Kidney epithelial cell (primary cell): ENCODE measurements at regions not wholly inside any gene's neighbourhood (a gene's known extent, or its start where the extent isn't known, plus 50 kb on each side); places are given as distances from the start of the nearest gene placed in this dataset.

Source experiments
- DNase-seq: peaks from one replicate; pipeline ENCODE4 v3.0.0-alpha.2; 2010; ENCODE audit warnings: low read depth
- H3K27me3 ChIP-seq: 2 replicates; pipeline ENCODE4 v1.6.0; 2011; ENCODE audit warnings: low read length; ENCODE audit not compliant: control insufficient read depth, insufficient read depth
- H3K36me3 ChIP-seq: 2 replicates; pipeline ENCODE4 v1.5.1; 2011; ENCODE audit warnings: low read length; ENCODE audit not compliant: control insufficient read depth, insufficient read depth
- H3K4me3 ChIP-seq: 2 replicates; pipeline ENCODE4 v1.5.1; 2011; ENCODE audit warnings: low read depth, mild to moderate bottlenecking, control low read depth, low read length
- CTCF ChIP-seq: IDR thresholded peaks from 2 replicates; pipeline ENCODE4 v1.5.1; 2011; ENCODE audit warnings: mild to moderate bottlenecking, moderate library complexity, low read length, control low read depth, inconsistent platforms; ENCODE audit not compliant: insufficient read depth, poor library complexity, severe bottlenecking

GRCh38 chr5:17398866-17399835 is 98.9 kb upstream of the TAF11L2 start:
- no peak for TF ChIP-seq CTCF
- Histone ChIP-seq H3K27me3 (no peaks in the 10 kb centered on the region), H3K4me3 (no peak overlapping the region), H3K36me3 (no peaks in the 10 kb centered on the region)
- no peak for DNase-seq

GRCh38 chr5:17399931-17400330 is 98.1 kb upstream of the TAF11L2 start:
- no peaks in the 10 kb centered on the region for H3K27me3 ChIP-seq
- no peaks in the 10 kb centered on the region for H3K36me3 ChIP-seq
- H3K4me3 ChIP-seq, result no peak overlapping the region
- TF ChIP-seq CTCF, result no peak
- DNase-seq, result no peak

GRCh38 chr5:17400724-17401469 is 97.1 kb upstream of the TAF11L2 start:
- Histone ChIP-seq H3K4me3 (no peak overlapping the region), H3K36me3 (no peaks in the 10 kb centered on the region), H3K27me3 (no peaks in the 10 kb centered on the region)
- DNase-seq, result no peak
- no peak for TF ChIP-seq CTCF

GRCh38 chr5:17401470-17402288 is 96.4 kb upstream of the TAF11L2 start:
- no peak for TF ChIP-seq CTCF
- Histone ChIP-seq H3K4me3 (no peak overlapping the region), H3K36me3 (no peaks in the 10 kb centered on the region), H3K27me3 (no peaks in the 10 kb centered on the region)
- no peak for DNase-seq

- no peak for TF ChIP-seq CTCF
- no peaks in the 10 kb centered on the region for H3K27me3 ChIP-seq
- H3K36me3 ChIP-seq, result no peaks in the 10 kb centered on the region
- no peak for DNase-seq
- no peak overlapping the region for H3K4me3 ChIP-seq
Measured at GRCh38 chr5:17402289-17403121, 95.5 kb upstream of the TAF11L2 start.
